C4-2B (cell line): ENCODE measurements at regions not wholly inside any gene's neighbourhood (a gene's known extent, or its start where the extent isn't known, plus 50 kb on each side); places are given as distances from the start of the nearest gene placed in this dataset.

ENCODE experiments used
- ZFX ChIP-seq: fragments of 450-650 bp; IDR thresholded peaks from 2 replicates; pipeline ENCODE4 v1.6.1; 2017
- TF ChIP-seq, protein P1 (sequence below): fragments of 450-650 bp; conservative IDR thresholded peaks from 2 replicates; pipeline ENCODE4 v1.5.1; 2017; ENCODE audit warnings: mild to moderate bottlenecking

DNA sequence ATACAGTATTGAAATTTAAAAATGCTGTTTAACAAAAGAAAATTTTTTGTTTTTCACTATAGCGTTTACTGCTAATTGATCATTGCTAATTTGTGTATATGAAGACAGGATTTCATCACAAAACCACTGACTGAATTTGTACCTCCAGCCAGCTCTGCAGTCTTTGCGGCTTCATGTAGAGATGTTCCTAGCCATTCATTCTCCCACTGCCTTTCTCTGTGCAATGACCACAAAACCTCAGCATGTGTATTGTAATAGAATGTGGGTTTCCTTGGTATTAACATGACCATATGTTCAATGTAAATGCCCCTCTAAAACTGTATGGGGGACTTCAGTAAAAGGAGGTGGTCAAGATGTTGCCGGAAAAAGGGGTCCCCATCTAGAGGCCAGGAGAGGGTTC is 81.1 kb upstream of the STEAP1B start:
- TF ChIP-seq ZFX = no peak
- TF ChIP-seq, protein P1, sequence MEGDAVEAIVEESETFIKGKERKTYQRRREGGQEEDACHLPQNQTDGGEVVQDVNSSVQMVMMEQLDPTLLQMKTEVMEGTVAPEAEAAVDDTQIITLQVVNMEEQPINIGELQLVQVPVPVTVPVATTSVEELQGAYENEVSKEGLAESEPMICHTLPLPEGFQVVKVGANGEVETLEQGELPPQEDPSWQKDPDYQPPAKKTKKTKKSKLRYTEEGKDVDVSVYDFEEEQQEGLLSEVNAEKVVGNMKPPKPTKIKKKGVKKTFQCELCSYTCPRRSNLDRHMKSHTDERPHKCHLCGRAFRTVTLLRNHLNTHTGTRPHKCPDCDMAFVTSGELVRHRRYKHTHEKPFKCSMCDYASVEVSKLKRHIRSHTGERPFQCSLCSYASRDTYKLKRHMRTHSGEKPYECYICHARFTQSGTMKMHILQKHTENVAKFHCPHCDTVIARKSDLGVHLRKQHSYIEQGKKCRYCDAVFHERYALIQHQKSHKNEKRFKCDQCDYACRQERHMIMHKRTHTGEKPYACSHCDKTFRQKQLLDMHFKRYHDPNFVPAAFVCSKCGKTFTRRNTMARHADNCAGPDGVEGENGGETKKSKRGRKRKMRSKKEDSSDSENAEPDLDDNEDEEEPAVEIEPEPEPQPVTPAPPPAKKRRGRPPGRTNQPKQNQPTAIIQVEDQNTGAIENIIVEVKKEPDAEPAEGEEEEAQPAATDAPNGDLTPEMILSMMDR = no peak
